Glutamatergic neuron (in vitro differentiated cells): ENCODE measurements at regions not wholly inside any gene's neighbourhood (a gene's known extent, or its start where the extent isn't known, plus 50 kb on each side); places are given as distances from the start of the nearest gene placed in this dataset.

Source experiments
- DNase-seq: peaks from one replicate; pipeline ENCODE4 v3.0.0; 2022
- H3K27ac Mint-ChIP-seq: one replicate; pipeline ENCODE4 v1.8.0; 2020; ENCODE audit warnings: mild to moderate bottlenecking, mixed read lengths, inconsistent platforms; ENCODE audit not compliant: unreplicated experiment
- H3K27me3 Mint-ChIP-seq: one replicate; pipeline ENCODE4 v1.8.0; 2020; ENCODE audit warnings: mild to moderate bottlenecking, moderate library complexity, mixed read lengths, inconsistent platforms; ENCODE audit not compliant: unreplicated experiment
- H3K36me3 Mint-ChIP-seq: one replicate; pipeline ENCODE4 v1.8.0; 2020; ENCODE audit warnings: mild to moderate bottlenecking, mixed read lengths, inconsistent platforms; ENCODE audit not compliant: unreplicated experiment
- H3K4me1 Mint-ChIP-seq: one replicate; pipeline ENCODE4 v1.8.0; 2020; ENCODE audit warnings: mild to moderate bottlenecking, low read depth, mixed read lengths, inconsistent platforms; ENCODE audit not compliant: unreplicated experiment
- H3K4me3 Mint-ChIP-seq: one replicate; pipeline ENCODE4 v1.8.0; 2020; ENCODE audit warnings: mild to moderate bottlenecking, mixed read lengths, inconsistent platforms; ENCODE audit not compliant: unreplicated experiment
- H3K9me3 Mint-ChIP-seq: one replicate; pipeline ENCODE4 v1.8.0; 2020; ENCODE audit warnings: mild to moderate bottlenecking, moderate library complexity, mixed read lengths, inconsistent platforms; ENCODE audit not compliant: unreplicated experiment
- TF ChIP-seq, protein P1 (sequence below): fragments of 200-600 bp; sonication (generic); IDR thresholded peaks from one replicate; pipeline ENCODE4 v1.5.0; 2021; ENCODE audit not compliant: partially characterized antibody, unreplicated experiment

DNA sequence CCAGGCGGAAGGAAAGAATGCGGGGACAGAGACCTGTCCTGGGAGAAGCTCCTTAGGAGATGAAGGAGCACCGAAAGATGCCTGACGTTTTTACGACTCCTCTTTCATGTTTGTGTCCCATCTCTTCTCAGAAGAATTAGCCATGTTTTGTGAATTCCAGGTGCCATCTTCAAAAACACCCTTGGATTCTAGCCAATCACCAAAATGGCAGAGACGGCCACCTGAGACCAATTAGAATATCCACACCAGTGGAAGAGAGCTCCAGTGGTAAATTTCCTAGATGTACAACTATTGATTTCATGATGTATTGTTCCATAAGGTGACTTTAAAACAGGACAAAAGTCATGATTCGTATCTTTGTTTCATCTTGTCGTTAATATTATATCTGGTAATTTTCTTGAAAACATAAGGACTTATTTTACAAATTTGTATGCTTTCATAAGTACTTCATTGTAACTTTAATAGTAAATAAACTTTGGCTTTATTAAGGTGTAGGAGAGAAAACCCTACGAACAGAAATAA lies 62.3 kb upstream of the NUDT4 start:
- H3K27ac Mint-ChIP-seq, result no peak overlapping the region

DNA sequence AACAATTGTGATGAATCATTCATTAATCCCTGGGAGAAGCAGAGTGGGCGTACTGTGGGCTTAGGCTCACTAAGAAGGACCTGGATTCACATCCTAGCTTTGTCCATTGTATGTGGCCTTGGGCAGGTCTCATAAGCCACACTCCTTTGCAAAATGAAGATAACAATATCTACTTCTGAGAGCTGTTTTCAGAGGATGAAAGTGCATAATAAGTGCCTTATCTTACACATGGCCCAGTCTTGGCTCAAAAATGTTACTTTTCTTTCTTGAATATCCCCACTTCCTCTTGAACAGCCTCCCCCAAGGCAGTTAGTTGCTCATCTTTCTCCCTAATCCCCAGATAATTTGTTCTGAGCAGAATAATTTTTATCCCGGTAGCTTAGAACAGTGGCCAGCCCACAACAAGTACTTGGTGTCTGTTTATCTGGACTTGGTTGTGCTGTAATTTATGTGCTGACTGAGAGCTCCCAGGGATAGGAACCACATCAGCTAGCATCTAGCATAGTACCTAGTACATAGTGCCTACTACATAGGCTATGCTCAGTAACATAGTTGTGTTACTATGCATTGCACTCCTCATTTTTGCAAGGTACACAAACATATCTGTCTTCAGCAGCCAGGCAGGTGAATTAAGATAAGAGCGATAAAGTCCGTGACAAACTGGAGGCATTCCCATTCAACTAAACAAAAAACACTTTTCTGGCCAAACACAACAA lies 61.7 kb upstream of the NUDT4 start:
- Mint-ChIP-seq H3K9me3 (no peaks in the 10 kb centered on the region), H3K36me3 (no peaks in the 10 kb centered on the region), H3K4me3 (no peak overlapping the region), H3K4me1 (no peaks in the 10 kb centered on the region), H3K27me3 (no peaks in the 10 kb centered on the region), H3K27ac (no peak overlapping the region)
- DNase-seq, result no peak
- TF ChIP-seq, protein P1, sequence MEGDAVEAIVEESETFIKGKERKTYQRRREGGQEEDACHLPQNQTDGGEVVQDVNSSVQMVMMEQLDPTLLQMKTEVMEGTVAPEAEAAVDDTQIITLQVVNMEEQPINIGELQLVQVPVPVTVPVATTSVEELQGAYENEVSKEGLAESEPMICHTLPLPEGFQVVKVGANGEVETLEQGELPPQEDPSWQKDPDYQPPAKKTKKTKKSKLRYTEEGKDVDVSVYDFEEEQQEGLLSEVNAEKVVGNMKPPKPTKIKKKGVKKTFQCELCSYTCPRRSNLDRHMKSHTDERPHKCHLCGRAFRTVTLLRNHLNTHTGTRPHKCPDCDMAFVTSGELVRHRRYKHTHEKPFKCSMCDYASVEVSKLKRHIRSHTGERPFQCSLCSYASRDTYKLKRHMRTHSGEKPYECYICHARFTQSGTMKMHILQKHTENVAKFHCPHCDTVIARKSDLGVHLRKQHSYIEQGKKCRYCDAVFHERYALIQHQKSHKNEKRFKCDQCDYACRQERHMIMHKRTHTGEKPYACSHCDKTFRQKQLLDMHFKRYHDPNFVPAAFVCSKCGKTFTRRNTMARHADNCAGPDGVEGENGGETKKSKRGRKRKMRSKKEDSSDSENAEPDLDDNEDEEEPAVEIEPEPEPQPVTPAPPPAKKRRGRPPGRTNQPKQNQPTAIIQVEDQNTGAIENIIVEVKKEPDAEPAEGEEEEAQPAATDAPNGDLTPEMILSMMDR, result no peak

More for the DNA sequence above, 62.3 kb upstream of the NUDT4 start:
- no peak for DNase-seq
- no peaks in the 10 kb centered on the region for H3K4me1 Mint-ChIP-seq
- H3K36me3 Mint-ChIP-seq, result no peaks in the 10 kb centered on the region
- H3K9me3 Mint-ChIP-seq, result no peaks in the 10 kb centered on the region
- no peaks in the 10 kb centered on the region for H3K27me3 Mint-ChIP-seq
- TF ChIP-seq, protein P1, result no peak
- no peak overlapping the region for H3K4me3 Mint-ChIP-seq

DNA sequence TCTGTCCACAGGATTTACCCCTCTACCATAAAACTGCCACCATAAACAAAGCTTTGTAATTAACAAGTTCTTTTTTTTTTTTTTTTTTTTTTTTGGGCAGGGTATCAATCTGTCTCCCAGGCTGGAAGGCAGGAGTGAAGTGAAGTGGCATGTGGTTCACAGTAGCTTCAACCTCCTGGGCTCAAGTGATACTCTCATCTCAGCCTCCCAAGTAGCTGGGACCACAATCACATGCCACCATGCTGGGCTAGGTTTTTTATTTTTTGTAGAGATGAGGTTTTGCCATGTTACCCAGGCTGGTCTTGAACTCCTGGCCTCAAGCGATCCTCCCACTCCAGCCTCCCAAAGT lies 61.1 kb upstream of the NUDT4 start:
- Mint-ChIP-seq H3K27me3 (no peaks in the 10 kb centered on the region), H3K27ac (no peak overlapping the region), H3K9me3 (no peaks in the 10 kb centered on the region), H3K4me3 (no peak overlapping the region), H3K36me3 (no peaks in the 10 kb centered on the region), H3K4me1 (no peaks in the 10 kb centered on the region)
- DNase-seq, result no peak
- TF ChIP-seq, protein P1, result no peak

DNA sequence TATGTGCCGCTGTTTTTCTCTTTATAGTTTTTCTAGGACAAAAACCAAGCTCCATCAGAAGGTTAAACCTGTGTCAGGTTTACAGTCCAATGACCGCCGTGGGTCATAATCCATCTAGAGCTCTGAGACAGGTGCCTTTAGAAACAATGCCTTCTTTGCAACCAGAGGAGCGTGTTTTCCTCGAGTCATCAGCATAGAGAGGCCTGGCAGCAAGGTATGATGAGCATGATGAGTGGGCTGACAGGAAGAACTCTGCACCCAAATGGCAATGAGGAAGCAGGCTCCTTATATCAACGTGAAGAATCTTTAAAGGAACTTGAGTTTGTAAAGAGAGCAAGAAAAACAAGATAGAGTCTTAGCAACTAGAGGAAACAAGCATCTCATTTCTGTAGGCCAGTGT lies 60.5 kb upstream of the NUDT4 start:
- Mint-ChIP-seq H3K4me3 (no peak overlapping the region), H3K27ac (no peak overlapping the region)
- TF ChIP-seq, protein P1, result no peak

DNA sequence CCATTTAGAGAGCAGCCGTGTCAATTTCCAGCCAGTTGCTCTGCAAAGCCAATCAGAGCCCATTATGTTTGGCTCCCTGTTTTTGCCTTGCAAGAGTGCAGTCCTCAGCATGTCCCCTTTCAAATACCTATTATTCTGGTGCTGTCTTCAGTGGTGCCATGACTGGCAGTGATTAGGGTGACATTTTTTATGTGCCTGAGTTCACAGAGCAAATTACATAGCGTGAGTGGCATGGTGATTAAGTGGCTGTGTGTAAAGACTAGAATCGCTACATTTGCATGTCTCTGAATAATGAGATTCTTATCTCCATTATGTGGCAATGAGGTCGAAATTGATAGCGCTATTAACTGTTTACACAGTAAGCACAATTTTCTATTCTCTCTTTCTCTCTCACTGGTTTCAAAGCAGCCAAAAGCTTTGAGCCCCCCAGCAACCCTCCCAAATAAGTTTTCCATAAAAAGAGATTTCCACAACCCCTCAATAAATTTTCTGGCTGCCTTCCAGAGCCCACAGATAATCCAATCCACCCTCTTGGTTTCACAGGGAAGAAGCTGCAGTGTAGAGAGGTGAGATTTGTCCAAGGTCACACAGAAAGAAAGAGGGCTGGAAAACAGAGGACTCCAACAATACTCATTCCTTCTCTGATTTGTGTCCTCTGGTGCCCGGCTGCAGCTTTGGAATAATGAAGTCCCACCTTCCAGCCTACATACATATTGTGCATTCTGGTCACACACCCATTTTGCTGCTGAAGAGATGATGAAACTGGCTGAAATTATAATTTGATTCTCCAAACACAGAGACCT lies 58.8 kb upstream of the NUDT4 start:
- H3K4me3 Mint-ChIP-seq, result no peak overlapping the region
- H3K27ac Mint-ChIP-seq, result no peak overlapping the region
- TF ChIP-seq, protein P1, result no peak
- no peaks in the 10 kb centered on the region for H3K4me1 Mint-ChIP-seq
- no peaks in the 10 kb centered on the region for H3K27me3 Mint-ChIP-seq
- no peaks in the 10 kb centered on the region for H3K9me3 Mint-ChIP-seq
- H3K36me3 Mint-ChIP-seq, result no peaks in the 10 kb centered on the region
- DNase-seq, result no peak

More for the DNA sequence above, 60.5 kb upstream of the NUDT4 start:
- no peaks in the 10 kb centered on the region for H3K9me3 Mint-ChIP-seq
- no peak for DNase-seq
- no peaks in the 10 kb centered on the region for H3K27me3 Mint-ChIP-seq
- no peaks in the 10 kb centered on the region for H3K4me1 Mint-ChIP-seq
- H3K36me3 Mint-ChIP-seq, result no peaks in the 10 kb centered on the region
